BJ (cell line): ENCODE measurements at regions not wholly inside any gene's neighbourhood (a gene's known extent, or its start where the extent isn't known, plus 50 kb on each side); places are given as distances from the start of the nearest gene placed in this dataset.
"Not testable (repeated sequence)": the region's sequence is repeated elsewhere in the genome, so short reads cannot be mapped to it uniquely, and the experiment has no call there.

ENCODE experiments used
- CTCF ChIA-PET: fragments of 350-600 bp; formaldehyde crosslinking; extraction: SDS; loops from one replicate; lab custom pipeline; 2021; ENCODE audit warnings: antibody characterized with exemption, inconsistent platforms; lab: Yijun Ruan, JAX
- POLR2A ChIA-PET: fragments of 300-600 bp; sonication (Branson Sonifier 250); formaldehyde crosslinking; extraction: SDS; loops from one replicate; lab custom pipeline; 2021; ENCODE audit warnings: antibody characterized with exemption; lab: Charles Lee
- DNase-seq: peaks from one replicate; pipeline ENCODE4 v3.0.0-alpha.2; 2011; ENCODE audit warnings: low read depth
- H3K27me3 ChIP-seq: 2 replicates; pipeline ENCODE4 v1.6.0; 2011; ENCODE audit warnings: low read length; ENCODE audit not compliant: control insufficient read depth, insufficient read depth
- H3K36me3 ChIP-seq: 2 replicates; pipeline ENCODE4 v1.5.1; 2011; ENCODE audit warnings: low read length; ENCODE audit not compliant: control insufficient read depth, insufficient read depth
- H3K4me3 ChIP-seq: 2 replicates; pipeline ENCODE4 v1.5.1; 2011; ENCODE audit warnings: low read depth, mild to moderate bottlenecking, control low read depth, low read length
- CTCF ChIP-seq: IDR thresholded peaks from 2 replicates; pipeline ENCODE4 v1.5.1; 2011; ENCODE audit warnings: low read depth, mild to moderate bottlenecking, control low read depth, inconsistent platforms, low read length, moderate library complexity; ENCODE audit not compliant: insufficient read depth

- CTCF ChIA-PET, result interaction anchor here (0.7 to 0.9 kb wide), 2 partner anchors 63 to 64 kb away, joined by 3 to 4 read pairs; no protein-coding TSS in a partner anchor
- POLR2A ChIA-PET, result no interaction called here
Observed at GRCh38 chr1:70499695-70500094, 88.6 kb downstream of the CTH start.

GRCh38 chr1:70503358-70503757 lies 92.3 kb downstream of the CTH start:
- Histone ChIP-seq H3K4me3 (no peak overlapping the region), H3K36me3 (no peaks in the 10 kb centered on the region), H3K27me3 (no peaks in the 10 kb centered on the region)
- CTCF ChIA-PET, result interaction anchor here (1.6 kb wide), 1 partner anchor 370 kb away, joined by 3 read pairs; no protein-coding TSS in a partner anchor
- DNase-seq, result no peak
- TF ChIP-seq CTCF, result no peak
- POLR2A ChIA-PET, result no interaction called here

More at GRCh38 chr1:70499695-70500094, 88.6 kb downstream of the CTH start:
- DNase-seq, result no peak
- TF ChIP-seq CTCF, result no peak
- Histone ChIP-seq H3K36me3 (no peaks in the 10 kb centered on the region), H3K4me3 (no peak overlapping the region), H3K27me3 (no peaks in the 10 kb centered on the region)

DNA sequence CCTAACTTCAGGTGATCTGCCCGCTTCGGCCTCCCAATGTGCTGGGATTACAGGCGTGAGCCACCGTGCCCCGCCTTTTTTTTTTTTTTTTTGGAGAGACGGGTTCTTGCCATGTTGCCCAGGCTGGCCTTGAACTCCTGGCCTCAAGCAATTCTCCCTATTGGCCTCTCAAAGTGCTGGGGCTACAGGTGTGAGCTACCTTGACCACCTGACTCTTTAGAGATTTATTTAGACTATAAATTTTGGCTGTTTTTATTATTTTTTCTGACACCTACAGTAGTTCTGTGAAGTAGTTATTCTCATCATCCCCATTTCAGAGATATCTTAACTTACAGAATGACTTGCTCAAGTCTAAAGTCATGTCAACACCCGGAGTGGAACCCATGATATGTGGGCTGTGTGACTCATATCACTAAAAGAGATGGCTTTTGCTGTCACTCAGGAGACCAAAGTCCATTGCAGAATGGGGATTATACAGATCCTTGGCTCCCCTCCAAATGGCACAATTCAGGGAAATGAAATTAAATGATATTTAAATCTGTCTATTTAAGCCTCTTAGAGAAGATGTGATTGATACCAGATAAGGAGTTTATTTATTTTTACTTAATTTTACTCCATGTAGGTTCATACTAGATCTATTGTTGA lies 93.2 kb downstream of the CTH start:
- DNase-seq, result no peak
- ChIA-PET CTCF (interaction anchor here (1.6 kb wide), 1 partner anchor 371 kb away, joined by 3 read pairs; no protein-coding TSS in a partner anchor), POLR2A (interaction anchor here (0.7 kb wide), 1 partner anchor 93 kb away, joined by 3 read pairs; the partner anchor contains the start of gene CTH)
- H3K36me3 ChIP-seq, result no peaks in the 10 kb centered on the region
- no peak overlapping the region for H3K4me3 ChIP-seq
- no peaks in the 10 kb centered on the region for H3K27me3 ChIP-seq
- no peak for TF ChIP-seq CTCF

DNA sequence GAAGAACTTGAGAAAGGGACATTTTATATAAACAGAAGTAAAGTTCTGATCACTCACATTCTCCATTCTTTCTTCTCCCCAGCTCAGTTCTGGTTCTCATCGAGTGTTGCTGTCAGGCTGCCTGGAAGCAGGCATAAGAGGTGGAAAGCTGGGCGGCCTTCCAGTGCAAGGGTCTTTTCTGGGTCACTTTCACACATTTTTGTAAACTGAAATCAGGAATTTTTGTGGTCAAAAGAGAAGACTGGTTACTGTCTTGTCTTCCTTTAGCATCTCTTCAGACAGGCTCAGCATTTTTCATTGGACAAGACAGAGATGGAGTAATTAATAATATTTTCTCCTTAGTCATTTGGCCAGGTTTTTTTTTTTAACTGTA lies 93.7 kb downstream of the CTH start:
- Histone ChIP-seq H3K4me3 (no peak overlapping the region), H3K36me3 (no peaks in the 10 kb centered on the region), H3K27me3 (no peaks in the 10 kb centered on the region)
- TF ChIP-seq CTCF, result no peak
- POLR2A ChIA-PET, result interaction anchor here (0.7 kb wide), 1 partner anchor 94 kb away, joined by 3 read pairs; the partner anchor contains the start of gene CTH
- DNase-seq, result peak; percentile 78
- CTCF ChIA-PET, result interaction anchor here (1.2 kb wide), 1 partner anchor 68 kb away, joined by 5 read pairs; no protein-coding TSS in a partner anchor

- H3K27me3 ChIP-seq, H3K4me3 ChIP-seq, H3K36me3 ChIP-seq, DNase-seq, POLR2A ChIA-PET: not testable (repeated sequence)
- CTCF ChIA-PET, result interaction anchor here (1.8 kb wide), 1 partner anchor 71 kb away, joined by 5 read pairs; no protein-coding TSS in a partner anchor
Observed at GRCh38 chr1:70507991-70508390, 96.9 kb downstream of the CTH start.
